ENCODE measurements at regions not wholly inside any gene's neighbourhood (a gene's known extent, or its start where the extent isn't known, plus 50 kb on each side); places are given as distances from the start of the nearest gene placed in this dataset.

GRCh38 chr5:172541773-172542136 is 87.4 kb upstream of the SH3PXD2B start:
- H3K27me3 ChIP-seq (replicated peaks in 1 of 2; ENCODE audit: control insufficient read depth in 2 of 2, insufficient read depth in 2 of 2, low read length in 1 of 2), result peaks cover 0 to 3% of the 10 kb centered on the region in 2 experiments; a peak in 2 of 4 replicates
- H3K9ac ChIP-seq (ENCODE audit: control insufficient read depth, insufficient read depth, low read length), result no peak overlapping the region
- H3K36me3 ChIP-seq (ENCODE audit: control insufficient read depth in 2 of 2, insufficient read depth in 2 of 2, low read length in 1 of 2), result no peaks in the 10 kb centered on the region
- intact Hi-C loops (cut with micrococcal nuclease; ENCODE audit: unreplicated experiment), result no loop called here
- H3K79me2 ChIP-seq (ENCODE audit: control insufficient read depth, insufficient read depth, low read length), result no peaks in the 10 kb centered on the region
- ATAC-seq (no peak), FAIRE-seq (no peak), DNase-seq (ENCODE audit: low read depth, low spot score) (no peak)
- H3K4me1 ChIP-seq (ENCODE audit: control insufficient read depth, insufficient read depth, low read length), result no peaks in the 10 kb centered on the region
- H3K9me3 ChIP-seq (replicated peaks; ENCODE audit: control insufficient read depth, insufficient read depth, low read length), result no peaks in the 10 kb centered on the region
- ChIA-PET POLR2A (no interaction called here), SMC1A (ENCODE audit: uncharacterized antibody, unreplicated experiment) (interaction anchor here (0.8 kb wide), 1 partner anchor 155 kb away, joined by 3 read pairs; no protein-coding TSS in a partner anchor), RAD21 (ENCODE audit: unreplicated experiment) (no interaction called here), CTCF (no interaction called here)
- in situ Hi-C loops (cut with MboI), result no loop called here
- no peak overlapping the region for H2AFZ ChIP-seq (ENCODE audit: control insufficient read depth, low read depth, low read length)
- H4K20me1 ChIP-seq (ENCODE audit: control insufficient read depth, insufficient read depth), result no peaks in the 10 kb centered on the region
- WGBS (ENCODE audit: insufficient coverage, insufficient replicate concordance, low lambda C conversion rate, missing lambda C conversion rate), result 54% methylated on average over 3 of the region's 3 CpGs
- no peak overlapping the region for H3K4me3 ChIP-seq
- BruUV-seq (replicated peaks), result no TSS peak
- no peak overlapping the region for H3K27ac ChIP-seq (ENCODE audit: control insufficient read depth, insufficient read depth)
- H3K4me2 ChIP-seq (ENCODE audit: control insufficient read depth, insufficient read depth), result no peak overlapping the region
- TF ChIP-seq ATF2 (IDR thresholded peaks at IDR 0.05; ENCODE audit: low read length) (no peak), E4F1 (IDR thresholded peaks at IDR 0.05; ENCODE audit: borderline replicate concordance, partially characterized antibody) (no peak), ZBTB40 (IDR thresholded peaks at IDR 0.05; ENCODE audit: borderline replicate concordance) (no peak), CHD4 (IDR thresholded peaks at IDR 0.05) (no peak), SMAD1 (IDR thresholded peaks at IDR 0.05; ENCODE audit: low read depth, partially characterized antibody) (no peak), CTCF (IDR thresholded peaks at IDR 0.05 in 2 of 3, conservative IDR thresholded peaks at IDR 0.05 in 1 of 3; ENCODE audit: control insufficient read depth in 2 of 3, extremely low read depth in 1 of 3, insufficient read depth in 1 of 3, low read depth in 3 of 3, low read length in 3 of 3) (no peak), SREBF1 (IDR thresholded peaks at IDR 0.05; ENCODE audit: low read length) (no peak), SREBF2 (IDR thresholded peaks at IDR 0.05; ENCODE audit: low read length) (no peak), GATAD2B (conservative IDR thresholded peaks at IDR 0.05; ENCODE audit: low read depth) (no peak), BCL11A (IDR thresholded peaks at IDR 0.05; ENCODE audit: low read depth, low read length) (no peak), YBX1 (IDR thresholded peaks at IDR 0.05) (no peak)

Data from GM12878 (cell line).